ENCODE measurements at regions not wholly inside any gene's neighbourhood (a gene's known extent, or its start where the extent isn't known, plus 50 kb on each side); places are given as distances from the start of the nearest gene placed in this dataset.

DNA sequence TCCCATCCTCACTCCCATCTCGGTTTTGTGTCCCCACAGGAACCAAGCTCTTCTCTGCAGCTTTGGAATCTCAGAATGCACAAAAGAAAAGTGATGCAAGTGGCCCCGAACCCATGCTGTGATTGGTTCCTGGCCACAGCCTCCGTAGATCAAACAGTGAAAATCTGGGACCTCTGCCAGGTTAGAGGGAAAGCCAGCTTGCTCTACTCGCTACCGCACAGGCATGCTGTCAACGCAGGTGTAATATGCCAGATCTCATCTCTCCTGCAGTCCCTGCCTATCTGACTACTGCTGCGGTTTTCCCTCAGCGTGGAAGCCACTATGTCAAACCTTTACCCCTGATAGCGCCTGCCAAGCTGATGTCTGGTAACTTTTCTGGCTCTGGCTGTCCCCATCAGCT lies 200.5 kb upstream of the LRRC4C start:
- TF ChIP-seq, protein P1, sequence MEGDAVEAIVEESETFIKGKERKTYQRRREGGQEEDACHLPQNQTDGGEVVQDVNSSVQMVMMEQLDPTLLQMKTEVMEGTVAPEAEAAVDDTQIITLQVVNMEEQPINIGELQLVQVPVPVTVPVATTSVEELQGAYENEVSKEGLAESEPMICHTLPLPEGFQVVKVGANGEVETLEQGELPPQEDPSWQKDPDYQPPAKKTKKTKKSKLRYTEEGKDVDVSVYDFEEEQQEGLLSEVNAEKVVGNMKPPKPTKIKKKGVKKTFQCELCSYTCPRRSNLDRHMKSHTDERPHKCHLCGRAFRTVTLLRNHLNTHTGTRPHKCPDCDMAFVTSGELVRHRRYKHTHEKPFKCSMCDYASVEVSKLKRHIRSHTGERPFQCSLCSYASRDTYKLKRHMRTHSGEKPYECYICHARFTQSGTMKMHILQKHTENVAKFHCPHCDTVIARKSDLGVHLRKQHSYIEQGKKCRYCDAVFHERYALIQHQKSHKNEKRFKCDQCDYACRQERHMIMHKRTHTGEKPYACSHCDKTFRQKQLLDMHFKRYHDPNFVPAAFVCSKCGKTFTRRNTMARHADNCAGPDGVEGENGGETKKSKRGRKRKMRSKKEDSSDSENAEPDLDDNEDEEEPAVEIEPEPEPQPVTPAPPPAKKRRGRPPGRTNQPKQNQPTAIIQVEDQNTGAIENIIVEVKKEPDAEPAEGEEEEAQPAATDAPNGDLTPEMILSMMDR (IDR thresholded peaks at IDR 0.05; ENCODE audit: low read depth, low read length, poor library complexity, severe bottlenecking), result no peak
- no peak for TF ChIP-seq EZH2phosphoT487 (IDR thresholded peaks at IDR 0.05; ENCODE audit: borderline replicate concordance, low read length)

All from DOHH2 (cell line).